ENCODE measurements at regions not wholly inside any gene's neighbourhood (a gene's known extent, or its start where the extent isn't known, plus 50 kb on each side); places are given as distances from the start of the nearest gene placed in this dataset.

- DNase-seq (ENCODE audit: low read depth) = no peak
These were observed 162.5 kb upstream of the RTL1 start for GRCh38 chr14:101065696-101066694.

- DNase-seq (ENCODE audit: low read depth) = no peak
These were observed 163.4 kb upstream of the RTL1 start for GRCh38 chr14:101066826-101067510.

GRCh38 chr14:101068313-101069227 is 165.0 kb upstream of the RTL1 start:
- DNase-seq (ENCODE audit: low read depth) = no peak

- no peak for DNase-seq (ENCODE audit: low read depth)
These were observed 165.7 kb upstream of the RTL1 start for GRCh38 chr14:101069228-101069549.

GRCh38 chr14:101069666-101070362 is 166.3 kb upstream of the RTL1 start:
- DNase-seq (ENCODE audit: low read depth) = no peak

- no peak for DNase-seq (ENCODE audit: low read depth)
These were observed 167.3 kb upstream of the RTL1 start for GRCh38 chr14:101070540-101071492.

GRCh38 chr14:101071493-101071906 is 168.0 kb upstream of the RTL1 start:
- no peak for DNase-seq (ENCODE audit: low read depth)

GRCh38 chr14:101072070-101072469 is 168.5 kb upstream of the RTL1 start:
- DNase-seq (ENCODE audit: low read depth) = no peak

GRCh38 chr14:101072531-101072930 is 169.0 kb upstream of the RTL1 start:
- DNase-seq (ENCODE audit: low read depth) = no peak

GRCh38 chr14:101072945-101073597 is 169.5 kb upstream of the RTL1 start:
- DNase-seq (ENCODE audit: low read depth) = peak; percentile 98

GRCh38 chr14:101073598-101073965 is 170.1 kb upstream of the RTL1 start:
- no peak for DNase-seq (ENCODE audit: low read depth)

- peak; percentile 26 for DNase-seq (ENCODE audit: low read depth)
These were observed 170.9 kb upstream of the RTL1 start for GRCh38 chr14:101074196-101075024.

GRCh38 chr14:101075025-101075800 is 171.7 kb upstream of the RTL1 start:
- DNase-seq (ENCODE audit: low read depth) = no peak

GRCh38 chr14:101075801-101076413 is 172.4 kb upstream of the RTL1 start:
- DNase-seq (ENCODE audit: low read depth) = no peak

- no peak for DNase-seq (ENCODE audit: low read depth)
These were observed 173.1 kb upstream of the RTL1 start for GRCh38 chr14:101076451-101077198.

GRCh38 chr14:101077481-101078074 is 174.1 kb upstream of the RTL1 start:
- peak; percentile 16 for DNase-seq (ENCODE audit: low read depth)
